Stimulated activated CD8-positive, alpha-beta memory T cell treated with anti-CD3 and anti-CD28 coated beads, Interleukin-4, amount 100 ng/mL, for 24 hours (primary cell): ENCODE measurements at regions not wholly inside any gene's neighbourhood (a gene's known extent, or its start where the extent isn't known, plus 50 kb on each side); places are given as distances from the start of the nearest gene placed in this dataset.
"Not testable (repeated sequence)": the region's sequence is repeated elsewhere in the genome, so short reads cannot be mapped to it uniquely, and the experiment has no call there.

ENCODE experiments used
- DNase-seq: peaks from one replicate; pipeline ENCODE4 v3.0.0-alpha.2; 2020; ENCODE audit warnings: low read depth

GRCh38 chr14:48052973-48053372 is 377.6 kb upstream of the MDGA2 start:
- DNase-seq = no peak

GRCh38 chr14:48035836-48036235 is 360.4 kb upstream of the MDGA2 start:
- DNase-seq = no peak

- no peak for DNase-seq
Observed at GRCh38 chr14:48027115-48027514, 351.7 kb upstream of the MDGA2 start.

GRCh38 chr14:48023881-48024280 is 348.5 kb upstream of the MDGA2 start:
- no peak for DNase-seq

GRCh38 chr14:48011484-48011883 is 336.1 kb upstream of the MDGA2 start:
- not testable (repeated sequence) for DNase-seq

GRCh38 chr14:48008646-48009045 is 333.2 kb upstream of the MDGA2 start:
- no peak for DNase-seq

- DNase-seq = no peak
Observed at GRCh38 chr14:48005986-48006385, 330.6 kb upstream of the MDGA2 start.

- DNase-seq = no peak
Observed at GRCh38 chr14:47993883-47994282, 318.5 kb upstream of the MDGA2 start.

GRCh38 chr14:47988175-47988574 is 312.8 kb upstream of the MDGA2 start:
- no peak for DNase-seq

GRCh38 chr14:47978871-47979270 is 303.5 kb upstream of the MDGA2 start:
- no peak for DNase-seq

- no peak for DNase-seq
Observed at GRCh38 chr14:47976139-47976538, 300.7 kb upstream of the MDGA2 start.

- no peak for DNase-seq
Observed at GRCh38 chr14:47966076-47966810, 290.8 kb upstream of the MDGA2 start.

- no peak for DNase-seq
Observed at GRCh38 chr14:47961634-47962033, 286.2 kb upstream of the MDGA2 start.

- DNase-seq = no peak
Observed at GRCh38 chr14:47959740-47960139, 284.3 kb upstream of the MDGA2 start.

- no peak for DNase-seq
Observed at GRCh38 chr14:47949006-47949405, 273.6 kb upstream of the MDGA2 start.

- DNase-seq = no peak
Observed at GRCh38 chr14:47935332-47935731, 259.9 kb upstream of the MDGA2 start.

- DNase-seq = no peak
Observed at GRCh38 chr14:47929334-47929733, 253.9 kb upstream of the MDGA2 start.

- no peak for DNase-seq
Observed at GRCh38 chr14:47921133-47921532, 245.7 kb upstream of the MDGA2 start.

- no peak for DNase-seq
Observed at GRCh38 chr14:47919997-47920396, 244.6 kb upstream of the MDGA2 start.

- DNase-seq = no peak
Observed at GRCh38 chr14:47919334-47919846, 244.0 kb upstream of the MDGA2 start.

GRCh38 chr14:47917344-47917954 is 242.0 kb upstream of the MDGA2 start:
- DNase-seq = no peak

- DNase-seq = not testable (repeated sequence)
Observed at GRCh38 chr14:47901141-47901540, 225.7 kb upstream of the MDGA2 start.

GRCh38 chr14:47899685-47900084 is 224.3 kb upstream of the MDGA2 start:
- no peak for DNase-seq

- DNase-seq = no peak
Observed at GRCh38 chr14:47874350-47874749, 198.9 kb upstream of the MDGA2 start.
